Cardiac septum (tissue), 1 donor: ENCODE measurements at regions not wholly inside any gene's neighbourhood (a gene's known extent, or its start where the extent isn't known, plus 50 kb on each side); places are given as distances from the start of the nearest gene placed in this dataset.

Source experiments
- DNase-seq: peaks from one replicate; pipeline ENCODE4 v3.0.0-alpha.2; 2020; ENCODE audit warnings: low spot score
- intact Hi-C: fragments of 100-400 bp; cut with DNase I; formaldehyde crosslinking; loops from one replicate; pipeline ENCODE4 v1.14.0; 2022
- donor health status: DM: no; HTN: no; CAD: no.

DNA sequence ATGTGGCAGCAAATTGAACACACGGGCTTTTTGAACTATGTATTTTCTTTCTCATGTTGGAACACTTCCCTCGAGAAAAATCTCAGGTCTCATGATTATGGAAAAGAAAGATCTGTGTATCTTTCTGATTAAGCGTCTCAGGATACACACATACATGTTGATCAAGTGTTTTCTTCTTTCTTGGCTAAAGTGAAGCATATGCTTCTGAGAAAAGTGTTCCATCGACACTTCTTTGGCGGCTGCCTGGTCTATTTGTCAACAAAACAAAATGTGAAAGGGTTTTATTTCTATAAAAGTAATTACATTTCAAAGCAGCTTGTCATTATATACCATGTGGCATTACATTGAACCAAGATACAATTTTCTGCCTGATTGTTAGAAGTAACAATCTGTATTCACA, 157.5 kb downstream of the DLEU7 start:
- intact Hi-C loops, result no loop called here
- DNase-seq, result no peak

DNA sequence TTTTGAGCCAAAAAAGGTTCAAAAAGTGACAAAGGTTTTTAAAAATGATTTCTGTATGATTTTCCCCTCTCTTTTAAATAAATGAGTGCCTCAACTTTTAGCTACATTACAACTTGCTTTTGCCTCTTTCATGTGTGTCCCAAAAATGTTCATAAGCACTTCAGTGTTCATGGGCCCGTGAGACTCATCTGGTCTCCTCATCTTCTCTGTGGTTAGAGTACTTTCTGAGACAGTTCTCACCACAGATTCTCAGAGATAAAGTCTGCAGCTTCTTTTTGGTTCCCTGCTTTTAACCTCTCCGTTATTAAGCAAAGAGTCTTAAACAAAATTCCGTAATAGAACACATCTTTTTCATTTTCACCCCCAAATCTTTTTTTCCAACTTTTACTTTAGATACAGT, 156.9 kb downstream of the DLEU7 start:
- DNase-seq, result no peak
- intact Hi-C loops, result no loop called here

DNA sequence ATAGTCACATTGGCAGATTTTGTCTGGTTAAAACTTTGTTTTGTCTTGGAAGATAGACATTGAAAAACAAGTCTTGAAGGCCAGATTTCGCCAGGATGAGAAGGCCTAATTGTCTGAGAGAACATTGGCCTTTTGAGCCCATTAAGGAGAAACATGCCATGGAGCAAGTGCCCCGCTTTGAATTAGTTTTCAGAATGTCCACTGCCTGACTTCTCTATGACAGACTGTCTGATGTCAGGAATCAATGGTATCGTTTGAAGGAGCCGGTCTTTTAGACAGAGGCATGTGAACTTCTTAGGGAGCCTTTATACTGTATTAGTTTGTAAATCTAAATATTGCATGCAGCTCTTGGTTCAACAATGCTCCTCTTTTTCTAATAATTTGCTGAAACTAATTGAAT, 155.9 kb downstream of the DLEU7 start:
- DNase-seq, result no peak
- intact Hi-C loops, result no loop called here

DNA sequence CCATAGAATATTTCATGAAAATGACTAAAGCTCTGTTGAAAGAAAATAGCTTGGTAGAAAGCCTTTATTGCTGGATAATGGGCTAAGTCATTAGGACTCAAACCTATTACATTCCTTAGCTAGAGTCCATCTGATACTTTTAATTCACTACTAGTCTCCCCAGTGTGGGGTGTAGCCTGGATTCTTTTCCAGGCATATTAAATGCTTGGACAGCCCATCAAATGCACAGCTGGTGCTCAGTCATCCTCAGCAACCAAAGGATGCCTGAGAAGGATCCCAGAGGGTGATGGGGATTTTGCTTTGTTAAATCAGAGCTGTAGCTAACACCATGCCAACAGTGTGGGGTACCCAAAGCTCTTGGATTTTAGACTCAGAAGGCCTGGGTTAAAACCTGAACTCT, 153.5 kb downstream of the DLEU7 start:
- no peak for DNase-seq
- intact Hi-C loops, result no loop called here

DNA sequence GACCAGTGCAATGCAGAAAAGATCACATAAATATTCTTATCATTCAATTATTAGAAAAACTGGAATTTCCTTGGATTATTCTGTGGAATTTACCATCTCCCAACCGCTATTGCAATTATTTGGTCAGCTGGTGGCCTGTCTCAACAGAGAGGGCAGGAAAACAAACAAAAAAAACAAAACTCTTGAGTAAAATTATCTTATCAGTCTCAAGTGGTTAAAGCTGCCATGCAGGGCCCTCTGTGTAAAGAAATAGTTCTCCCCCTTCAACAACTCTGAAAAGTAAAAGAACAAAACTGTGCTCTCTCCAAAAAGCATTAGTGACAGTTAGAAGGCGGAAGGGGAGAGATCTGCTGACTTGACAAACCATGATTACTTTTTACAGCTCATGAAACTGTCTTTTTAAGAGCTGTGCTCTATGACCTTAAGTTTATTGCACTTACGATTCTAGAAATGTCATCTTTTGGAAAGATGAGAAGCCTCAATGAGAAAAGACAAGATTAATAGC, 152.3 kb downstream of the DLEU7 start:
- DNase-seq, result no peak
- intact Hi-C loops, result no loop called here

DNA sequence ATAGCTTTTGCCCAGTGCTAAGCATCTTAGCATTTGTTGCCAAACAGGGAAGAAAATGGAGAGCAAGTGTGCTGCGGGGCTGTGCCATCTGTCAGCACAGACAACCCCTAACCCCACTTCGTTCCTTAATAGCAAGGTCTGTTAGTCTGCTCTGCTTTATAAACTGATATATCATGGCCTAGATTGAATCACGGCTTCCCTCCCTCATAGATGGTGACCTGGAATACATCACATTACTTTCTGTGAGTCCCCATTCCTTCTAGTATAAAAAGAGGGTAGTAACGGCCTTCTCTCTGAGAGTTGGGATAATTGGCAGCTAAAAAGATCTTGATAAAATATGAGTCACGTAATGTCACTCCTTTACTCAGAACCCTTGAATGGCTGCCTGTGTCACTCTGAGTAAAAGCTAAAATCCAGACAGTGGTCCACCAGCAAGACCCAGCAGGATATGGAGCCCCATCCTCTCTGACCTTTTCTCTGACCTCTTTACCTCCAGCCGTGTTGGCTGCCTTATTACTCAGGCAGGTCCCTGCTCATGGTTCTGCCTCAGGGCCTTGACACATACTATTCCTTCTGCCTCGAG, 151.7 kb downstream of the DLEU7 start:
- DNase-seq, result no peak
- intact Hi-C loops, result loop anchor here (2.0 kb wide), 1 partner anchor 113 kb away; no protein-coding TSS in a partner anchor

DNA sequence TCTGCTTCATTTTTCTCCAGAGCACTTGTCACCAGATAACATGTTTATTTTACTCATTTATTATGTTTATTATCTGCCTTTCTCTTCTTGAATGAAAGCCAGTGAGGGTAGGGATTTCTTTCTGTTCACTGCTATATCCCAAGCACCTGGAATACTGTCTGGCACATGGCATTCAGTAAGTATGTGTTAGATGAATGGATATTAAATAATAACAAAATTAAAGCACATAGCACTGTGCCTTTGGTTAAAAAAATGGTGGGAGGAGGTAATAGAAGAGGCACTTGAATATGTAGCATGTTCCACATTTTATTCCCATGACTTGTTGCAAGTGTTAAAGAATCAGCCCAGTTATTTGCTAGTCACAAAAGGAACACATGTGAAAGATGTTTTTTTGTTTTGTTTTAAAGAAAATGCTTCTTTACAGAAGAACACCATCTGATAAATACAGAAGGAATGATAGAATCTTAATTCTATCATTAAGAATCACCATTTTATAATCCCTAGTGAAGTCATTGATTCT, 151.0 kb downstream of the DLEU7 start:
- intact Hi-C loops, result loop anchor here (2.0 kb wide), 1 partner anchor 114 kb away; no protein-coding TSS in a partner anchor
- DNase-seq, result no peak

DNA sequence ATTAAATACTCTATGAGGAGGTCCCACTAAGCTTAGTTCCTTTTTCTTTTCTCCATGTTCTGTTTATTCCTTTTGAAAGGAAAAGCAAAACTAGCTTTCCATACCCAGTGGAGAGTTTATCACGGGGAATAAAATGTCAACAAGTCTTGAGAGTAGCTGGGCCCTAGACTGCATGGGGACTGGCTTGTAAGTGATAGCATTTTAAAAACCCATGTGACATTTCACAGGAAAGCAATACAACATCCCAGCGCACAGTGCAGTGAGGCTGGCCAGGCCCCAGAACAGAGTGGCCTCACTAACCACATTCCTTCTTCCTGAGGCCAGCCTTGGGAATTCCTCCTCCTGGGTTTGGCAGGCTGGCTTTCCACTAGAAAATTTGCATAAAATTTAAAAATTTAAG, 149.8 kb downstream of the DLEU7 start:
- no peak for DNase-seq
- intact Hi-C loops, result loop anchor here (2.0 kb wide), 1 partner anchor 115 kb away; no protein-coding TSS in a partner anchor

DNA sequence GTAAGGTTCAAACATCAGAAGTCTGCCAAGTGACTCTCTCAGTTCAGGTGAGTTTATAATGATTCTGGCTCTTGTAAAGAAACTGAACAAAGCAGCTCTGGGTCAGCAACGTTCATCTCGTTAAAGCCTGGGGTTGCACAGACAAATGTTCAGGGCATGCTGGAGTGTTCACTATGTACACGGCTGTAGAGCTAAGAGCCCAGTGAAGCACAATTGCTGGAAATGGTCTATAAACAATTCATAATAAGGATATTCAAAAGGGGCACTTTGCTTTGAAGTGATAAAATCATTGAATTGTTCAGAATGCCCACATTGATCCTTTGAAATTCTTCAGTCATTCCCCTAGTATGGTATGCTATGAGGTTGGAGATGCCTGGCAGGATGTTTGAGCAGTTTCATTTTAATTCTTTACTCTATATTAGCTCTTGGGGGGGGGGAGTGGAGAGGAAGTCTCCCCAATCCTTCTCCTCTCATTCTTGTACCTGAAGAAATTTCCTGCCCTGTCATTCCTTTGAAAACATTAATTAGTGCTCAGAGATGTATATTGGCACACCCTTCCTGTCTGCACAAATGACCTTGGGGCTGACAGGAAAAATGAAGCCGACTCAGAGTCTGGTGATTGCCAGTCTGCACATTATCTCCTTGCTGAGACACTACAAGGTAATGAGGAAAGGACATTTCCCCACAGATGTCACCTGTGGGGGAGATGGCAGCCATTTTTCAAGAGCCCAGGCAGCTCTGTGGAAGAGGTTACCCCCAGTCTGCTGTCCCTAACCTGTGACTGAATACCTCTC, 145.5 kb downstream of the DLEU7 start:
- no peak for DNase-seq
- intact Hi-C loops, result loop anchor here (5.0 kb wide), 1 partner anchor 99 kb away; no protein-coding TSS in a partner anchor

DNA sequence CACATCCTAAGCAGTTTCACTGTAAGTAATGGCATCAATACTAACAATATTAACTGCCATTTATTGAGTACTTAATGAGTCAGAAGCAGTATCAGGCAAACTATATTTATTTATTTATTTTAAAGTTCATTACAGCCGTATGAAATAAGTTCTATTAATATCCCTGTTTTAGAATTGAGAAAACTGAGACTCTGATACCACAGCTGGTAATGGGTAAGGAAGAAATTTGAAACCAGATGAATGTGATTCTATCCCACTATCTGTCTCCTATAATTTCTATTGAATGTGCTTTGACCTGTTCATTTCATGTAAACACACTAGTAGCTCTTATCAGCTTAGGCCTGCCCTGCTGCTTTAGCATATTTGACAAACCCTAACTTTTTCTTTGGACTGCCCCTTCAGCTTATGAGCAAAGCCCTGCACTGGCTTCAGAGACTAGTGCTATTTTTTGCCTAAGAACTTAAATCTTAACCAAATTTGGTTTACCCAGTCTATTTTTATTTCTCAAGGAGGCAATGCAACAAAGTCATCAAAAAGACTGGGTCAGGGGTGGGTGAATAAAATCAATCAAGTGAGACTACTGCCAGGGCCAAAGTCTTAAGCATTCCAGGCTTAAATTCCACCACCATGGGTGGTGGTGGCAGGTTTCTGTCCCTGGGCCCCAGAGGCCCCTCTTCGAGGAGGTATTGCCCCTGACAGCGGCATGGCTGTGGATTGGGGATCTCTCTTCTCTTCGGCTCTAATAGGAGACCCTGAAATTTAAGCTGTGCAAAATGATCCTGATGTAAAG, 143.4 kb downstream of the DLEU7 start:
- intact Hi-C loops, result loop anchor here (5.0 to 10.0 kb wide), 2 partner anchors 97 to 575 kb away; no protein-coding TSS in a partner anchor
- DNase-seq, result no peak

DNA sequence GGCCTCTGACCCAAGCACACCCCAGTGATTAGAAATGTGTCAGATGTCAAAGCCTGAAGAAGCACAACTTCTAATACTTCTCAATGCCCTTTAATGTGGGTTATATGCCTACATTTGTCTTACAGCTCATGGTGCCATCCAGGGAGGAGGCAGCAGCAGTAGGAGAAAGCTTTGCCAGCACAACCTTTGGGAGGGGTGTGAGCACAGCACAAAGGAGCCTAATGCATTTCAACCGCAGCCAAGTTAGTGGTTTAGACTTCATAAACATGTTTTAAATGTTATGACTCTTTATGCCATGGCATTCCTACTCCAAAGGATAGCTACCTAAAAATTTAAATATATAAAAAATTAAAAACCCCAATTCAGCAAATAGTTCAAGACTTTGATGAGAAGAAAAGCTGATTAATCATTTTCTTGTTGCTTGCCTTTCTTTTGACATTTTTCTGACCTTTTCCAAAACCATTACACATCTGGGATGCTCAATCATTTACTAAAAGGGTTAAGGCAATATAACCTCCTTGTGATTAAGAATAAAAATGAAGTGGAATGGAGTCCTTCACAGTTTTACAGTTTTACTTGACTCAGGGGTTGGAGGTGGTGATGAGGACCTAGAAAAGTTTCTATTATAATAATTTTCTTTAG, 142.7 kb downstream of the DLEU7 start:
- no peak for DNase-seq
- intact Hi-C loops, result loop anchor here (10.0 kb wide), 1 partner anchor 576 kb away; no protein-coding TSS in a partner anchor

DNA sequence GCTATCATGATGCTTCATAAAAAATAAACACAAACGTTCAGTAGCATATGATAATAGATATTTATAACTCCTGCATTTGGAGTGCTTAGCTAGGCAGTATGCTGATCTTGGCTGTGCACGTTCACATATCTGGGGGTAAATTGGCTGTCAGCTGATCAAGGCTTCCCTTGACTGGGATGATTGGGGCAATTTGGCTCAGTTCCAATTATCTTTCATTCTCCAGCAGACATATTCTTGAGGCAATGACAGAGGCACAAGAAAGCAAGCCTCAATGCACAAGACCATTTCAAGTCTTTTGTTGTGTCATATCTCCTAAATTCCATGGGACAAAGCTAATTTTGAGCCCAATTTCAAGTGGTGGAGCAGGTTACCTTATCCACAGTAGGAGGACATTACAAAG, 142.0 kb downstream of the DLEU7 start:
- DNase-seq, result no peak
- intact Hi-C loops, result loop anchor here (10.0 kb wide), 1 partner anchor 577 kb away; no protein-coding TSS in a partner anchor

DNA sequence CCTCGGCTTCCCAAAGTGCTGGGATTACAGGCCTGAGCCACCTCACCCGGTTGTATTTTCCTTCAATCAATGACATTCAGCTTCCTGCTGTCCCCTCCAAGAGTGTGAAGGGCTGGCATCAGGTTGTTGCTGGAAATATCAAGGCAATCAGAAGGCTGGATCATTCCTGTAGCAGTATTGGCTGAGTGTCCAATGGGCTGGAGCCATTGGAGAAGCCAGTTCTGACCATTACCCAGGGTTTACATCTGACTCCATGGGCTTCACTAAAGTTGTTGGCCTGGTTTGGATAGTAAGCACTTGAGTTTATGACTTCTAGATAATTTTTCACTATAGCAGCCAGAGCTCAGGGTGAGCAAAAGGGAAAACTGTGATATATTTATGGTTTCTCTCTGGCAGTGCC, 137.0 kb downstream of the DLEU7 start:
- intact Hi-C loops, result loop anchor here (5.0 to 10.0 kb wide), 2 partner anchors 129 to 582 kb away; no protein-coding TSS in a partner anchor

DNA sequence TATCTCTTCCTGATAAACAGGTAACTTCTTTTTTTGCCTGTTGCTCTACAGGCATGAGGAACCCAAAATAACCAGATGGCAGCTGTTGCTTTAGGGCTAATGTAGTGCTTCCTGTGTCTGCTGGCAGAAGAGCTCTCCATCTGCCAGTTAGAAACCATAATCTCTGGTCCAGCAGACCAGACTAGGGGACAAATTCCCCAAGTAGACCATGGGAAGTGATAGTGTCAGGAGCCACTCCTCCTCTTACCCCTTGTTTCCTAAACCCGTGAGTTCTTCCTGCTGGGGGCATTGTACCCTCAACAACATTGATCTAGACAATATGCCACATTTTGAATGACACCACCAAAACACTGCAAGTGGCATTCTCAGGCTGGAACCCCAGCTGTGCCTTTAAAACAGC, 135.9 kb downstream of the DLEU7 start:
- intact Hi-C loops, result loop anchor here (5.0 to 10.0 kb wide), 2 partner anchors 130 to 583 kb away; no protein-coding TSS in a partner anchor
- no peak for DNase-seq

More for the DNA sequence above, 137.0 kb downstream of the DLEU7 start:
- DNase-seq, result no peak

DNA sequence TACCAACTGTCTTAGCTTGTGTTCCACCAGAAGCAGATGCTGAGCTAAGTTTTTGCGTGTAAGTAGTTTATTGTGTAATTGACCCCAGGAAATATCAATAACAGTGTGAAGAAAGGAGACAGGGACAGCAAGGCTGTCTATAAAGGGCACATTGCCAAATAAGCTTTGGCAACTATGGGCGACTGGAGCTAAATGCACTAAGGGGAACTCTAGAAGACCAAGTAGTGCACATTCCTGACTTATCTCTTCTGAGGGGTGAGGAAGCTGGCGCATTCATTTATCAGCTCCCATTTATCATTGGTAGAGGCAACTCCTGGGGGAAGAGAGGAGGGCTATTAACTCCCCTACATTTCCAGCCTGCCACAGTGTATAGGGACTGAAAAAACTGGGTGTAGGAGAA, 135.0 kb downstream of the DLEU7 start:
- DNase-seq, result no peak
- intact Hi-C loops, result loop anchor here (5.0 to 10.0 kb wide), 2 partner anchors 131 to 584 kb away; no protein-coding TSS in a partner anchor

DNA sequence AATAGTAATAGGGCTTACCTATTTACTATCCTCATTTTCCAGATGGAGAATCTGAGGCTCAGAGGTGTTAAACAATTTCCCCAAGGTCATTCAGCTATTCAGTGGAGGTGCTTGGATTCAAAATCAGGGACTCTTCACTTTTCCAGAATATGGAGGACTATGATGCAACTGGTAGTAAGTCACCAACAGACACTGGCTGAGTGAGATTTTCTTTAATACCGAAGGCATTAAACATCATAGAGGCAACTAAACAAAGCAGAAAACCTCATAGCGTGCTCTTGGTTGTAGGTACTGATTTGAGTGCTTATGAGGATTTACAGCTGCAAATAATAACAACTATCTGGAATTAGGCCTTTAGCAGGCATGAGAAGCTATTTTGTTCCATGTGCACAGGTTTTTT, 134.4 kb downstream of the DLEU7 start:
- intact Hi-C loops, result loop anchor here (5.0 to 10.0 kb wide), 2 partner anchors 132 to 584 kb away; no protein-coding TSS in a partner anchor
- no peak for DNase-seq

DNA sequence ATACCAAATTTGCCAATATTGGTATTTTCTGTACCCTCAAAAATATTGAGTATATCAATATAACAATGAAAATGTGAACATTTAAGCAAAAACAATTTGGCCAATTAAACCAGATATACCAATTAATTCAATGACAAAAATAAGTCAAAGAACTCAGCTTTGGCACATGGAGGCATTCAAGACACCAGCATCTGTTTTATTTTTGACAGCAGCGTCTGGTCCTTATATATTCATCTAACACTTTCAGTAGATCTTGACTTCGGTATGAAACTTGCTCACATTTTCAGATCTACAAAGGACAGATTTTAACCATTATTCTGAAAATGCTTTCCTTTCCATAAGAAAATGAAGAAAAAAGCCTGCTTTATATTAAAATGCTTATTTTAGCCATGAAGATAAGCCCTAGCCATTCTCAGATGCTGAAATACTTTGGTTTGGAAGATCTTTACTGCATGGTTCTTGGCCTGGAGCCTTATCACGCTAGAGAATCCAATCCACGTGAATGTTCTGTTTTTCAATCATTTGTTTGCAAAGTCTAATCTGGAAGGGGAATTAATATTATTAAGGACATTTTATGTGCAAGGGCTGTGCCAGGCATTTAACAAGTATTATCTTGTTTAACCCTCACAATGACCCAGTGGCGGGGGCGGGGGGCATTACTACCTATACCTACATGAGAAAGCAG, 132.2 kb downstream of the DLEU7 start:
- intact Hi-C loops, result no loop called here
- no peak for DNase-seq

DNA sequence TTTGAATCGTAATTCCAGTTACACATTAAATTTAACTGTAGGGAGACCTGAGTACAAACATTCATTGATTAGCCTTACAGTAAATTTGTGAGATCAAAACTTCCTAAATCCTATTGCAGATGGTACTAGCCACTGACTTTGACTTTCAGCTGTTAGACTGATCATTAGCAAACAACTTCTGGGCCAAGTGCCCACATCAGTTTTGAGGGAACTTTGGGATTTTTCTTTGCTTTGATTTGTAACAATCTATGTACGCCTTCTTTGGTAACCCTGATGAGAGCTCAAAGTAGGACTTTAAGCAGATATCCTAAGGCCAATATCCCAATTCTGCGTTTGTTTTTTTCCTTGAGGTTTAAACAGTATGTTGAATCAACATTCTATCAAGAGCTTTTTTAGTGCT, 131.5 kb downstream of the DLEU7 start:
- DNase-seq, result no peak
- intact Hi-C loops, result no loop called here
